ENCODE measurements at regions not wholly inside any gene's neighbourhood (a gene's known extent, or its start where the extent isn't known, plus 50 kb on each side); places are given as distances from the start of the nearest gene placed in this dataset.
"Not testable (repeated sequence)": the region's sequence is repeated elsewhere in the genome, so short reads cannot be mapped to it uniquely, and the experiment has no call there.

DNA sequence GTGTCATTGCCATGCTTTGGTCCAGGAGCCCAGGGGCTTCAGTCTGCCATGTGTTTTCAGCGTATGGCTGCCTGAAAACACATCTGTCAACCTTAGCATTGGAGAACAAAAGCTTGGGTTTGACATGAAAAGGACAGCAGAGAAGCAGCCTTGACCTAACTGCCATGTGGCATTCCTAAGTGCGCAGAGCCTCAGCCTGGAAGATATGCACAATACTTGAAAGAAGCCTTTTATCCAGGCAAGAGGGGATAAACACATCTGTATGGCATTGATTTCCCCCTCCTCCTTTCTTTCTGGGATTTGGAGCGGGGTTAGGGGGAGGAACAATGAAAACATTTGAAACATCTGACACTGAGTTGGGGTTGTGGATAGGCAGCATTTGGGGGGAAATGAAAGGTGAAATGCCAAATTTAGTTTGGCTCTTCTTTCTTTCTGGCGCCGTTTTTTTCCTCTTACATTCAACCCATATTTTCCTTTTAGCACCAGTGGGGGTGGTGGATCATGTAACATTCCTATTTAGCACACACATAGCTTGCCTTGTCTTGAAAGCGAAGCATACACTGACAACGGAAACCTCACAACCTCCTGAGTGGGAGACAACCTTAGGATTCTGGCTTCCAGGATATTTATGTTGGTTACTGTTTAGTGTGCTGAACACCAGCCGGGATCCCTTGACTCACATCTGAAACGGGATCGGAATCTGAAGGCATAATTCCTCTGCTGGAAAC lies 177.0 kb downstream of the C12orf75 start:
- no peak for TF ChIP-seq POLR2A (IDR thresholded peaks at IDR 0.05; ENCODE audit: low read length)
- no peak for TF ChIP-seq GATA1 (IDR thresholded peaks at IDR 0.05; ENCODE audit: low read depth, low read length)
- DNase-seq: no peak

DNA sequence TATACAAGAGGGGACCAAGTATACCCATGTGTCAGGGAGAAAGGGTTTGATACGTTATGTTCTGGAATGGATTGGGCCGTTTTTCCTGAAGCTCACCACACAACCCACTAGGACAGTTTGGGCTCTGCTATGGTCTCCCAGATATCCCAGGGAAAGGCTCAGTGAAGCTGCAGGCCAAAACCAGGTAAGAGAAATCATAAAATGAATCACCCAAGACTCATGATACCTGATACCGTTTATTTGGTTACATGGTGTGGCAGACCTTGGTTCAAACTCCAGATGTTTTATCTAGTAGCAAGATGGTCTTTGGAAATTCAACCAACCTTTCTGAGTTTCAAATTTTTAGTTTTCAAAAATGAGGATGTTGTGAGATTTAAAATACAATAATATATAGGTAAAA lies 177.6 kb downstream of the C12orf75 start:
- DNase-seq: no peak
- no peak for TF ChIP-seq POLR2A (IDR thresholded peaks at IDR 0.05; ENCODE audit: low read length)

DNA sequence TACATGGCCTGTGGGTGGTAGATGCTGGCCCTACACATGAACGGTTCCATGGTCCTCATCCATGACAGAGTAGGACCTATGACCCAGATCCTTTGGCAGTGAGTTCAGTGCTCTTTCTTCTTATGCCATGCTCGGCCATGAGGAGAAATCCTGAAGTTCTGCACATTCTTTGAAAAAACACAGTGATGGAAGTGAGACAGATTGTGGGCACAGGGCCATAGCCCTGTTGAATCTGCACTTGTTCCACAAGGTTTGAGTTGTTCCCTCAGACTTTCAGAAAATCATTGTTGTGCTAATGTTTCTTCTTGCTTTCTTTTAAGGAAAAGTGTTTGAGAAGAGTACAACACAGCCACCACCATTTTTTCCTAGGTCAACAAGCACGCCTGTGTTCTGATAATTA lies 180.0 kb downstream of the C12orf75 start:
- no peak for DNase-seq
- no peak for TF ChIP-seq POLR2A (IDR thresholded peaks at IDR 0.05; ENCODE audit: low read length)
- TF ChIP-seq GATA1 (IDR thresholded peaks at IDR 0.05; ENCODE audit: low read depth, low read length): no peak

DNA sequence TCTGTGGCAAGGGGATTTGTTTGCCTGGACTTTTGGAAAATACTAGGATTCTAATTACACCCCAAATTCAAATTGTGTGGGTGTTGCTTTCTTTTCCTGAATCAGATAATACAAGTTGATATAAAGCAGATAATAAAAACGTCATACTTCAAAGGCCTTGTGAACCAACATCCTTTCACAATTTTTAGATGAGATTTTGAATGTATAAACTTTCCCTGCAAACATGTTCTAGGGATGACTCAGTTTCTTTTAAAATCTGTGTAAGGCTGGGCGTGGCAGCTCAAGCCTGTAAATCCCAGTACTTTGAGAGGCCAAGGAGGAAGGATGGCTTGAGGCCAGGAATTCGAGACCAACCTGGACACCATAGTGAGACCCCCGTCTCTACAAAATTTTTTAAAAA lies 182.4 kb downstream of the C12orf75 start:
- not testable (repeated sequence) for DNase-seq

DNA sequence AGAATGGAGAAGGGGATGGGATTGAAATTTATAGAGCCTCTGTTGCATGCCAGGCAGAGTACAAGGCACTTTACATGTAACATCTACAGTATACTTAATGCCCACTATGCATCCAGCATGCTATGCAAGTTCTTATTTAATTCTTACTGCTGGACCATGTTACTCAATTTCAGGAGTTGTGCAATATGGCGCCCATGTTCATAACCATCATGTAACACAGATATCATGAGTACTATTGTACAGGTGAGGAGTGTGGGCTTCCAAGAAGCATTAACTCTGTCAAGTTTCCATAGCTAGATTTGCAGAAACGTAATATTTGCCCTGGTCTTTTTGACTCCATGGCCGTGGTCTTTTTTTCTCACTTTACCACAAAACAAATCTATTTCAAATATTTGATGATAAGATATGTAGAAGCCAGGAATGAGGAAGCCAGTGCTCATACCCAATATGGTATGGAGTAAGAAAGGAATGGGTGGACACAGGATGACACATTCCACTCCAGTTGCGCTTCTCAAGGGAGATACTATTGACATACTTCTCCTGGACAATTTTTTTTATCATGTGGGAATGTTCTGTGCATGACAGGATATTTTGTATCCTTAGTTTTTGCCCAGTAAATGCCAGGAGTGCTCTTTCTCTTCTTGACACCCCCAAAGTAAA lies 191.8 kb downstream of the C12orf75 start:
- TF ChIP-seq GATA1 (IDR thresholded peaks at IDR 0.05; ENCODE audit: low read depth, low read length) (no peak), POLR2A (IDR thresholded peaks at IDR 0.05; ENCODE audit: low read length) (no peak)
- no peak for DNase-seq

DNA sequence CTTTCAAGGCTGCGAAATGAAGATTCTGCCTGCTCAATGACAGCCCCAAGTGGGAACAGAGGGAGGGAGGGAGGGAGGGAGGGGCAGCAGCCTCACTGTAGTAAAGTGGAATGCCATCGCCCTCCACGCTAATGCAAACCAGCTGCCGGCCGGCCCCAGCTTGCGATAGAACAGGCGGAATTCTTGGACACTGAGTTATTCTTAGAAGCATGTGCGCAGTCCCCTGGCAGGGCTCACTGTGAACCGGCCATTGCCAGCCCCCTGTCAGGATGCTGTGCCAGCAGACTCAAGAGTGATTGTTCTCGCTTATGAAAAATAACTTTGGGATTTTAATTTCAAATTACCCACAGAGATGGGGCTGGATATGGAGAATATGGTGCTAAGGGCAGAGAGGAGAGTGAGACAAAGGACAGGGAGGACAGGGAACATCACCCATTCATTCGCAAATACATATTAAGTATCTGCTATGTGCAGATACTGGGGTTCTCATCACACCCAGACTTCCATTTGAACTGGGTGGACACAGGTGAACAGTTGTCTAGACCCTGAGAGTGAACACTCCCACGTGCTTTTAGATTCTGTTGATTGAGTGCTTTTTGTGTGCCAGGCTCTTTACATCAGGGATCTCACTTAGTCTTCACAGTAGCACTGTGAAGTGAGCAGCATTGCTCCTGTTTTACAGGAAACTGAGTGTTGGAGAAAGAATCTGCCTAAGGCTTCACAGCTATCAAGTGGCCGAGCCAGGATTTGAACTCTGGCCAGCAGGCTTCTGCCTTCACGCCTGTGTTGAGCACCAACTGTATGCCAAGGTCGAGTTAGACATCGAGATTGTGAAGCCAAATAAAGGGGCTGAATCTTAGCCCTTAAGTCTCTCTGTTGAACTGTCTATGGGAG lies 192.9 kb downstream of the C12orf75 start:
- DNase-seq: no peak
- TF ChIP-seq POLR2A (IDR thresholded peaks at IDR 0.05; ENCODE audit: low read length) (no peak), GATA1 (IDR thresholded peaks at IDR 0.05; ENCODE audit: low read depth, low read length) (no peak)

- DNase-seq: no peak
- no peak for TF ChIP-seq GATA1 (IDR thresholded peaks at IDR 0.05; ENCODE audit: low read depth, low read length)
- TF ChIP-seq POLR2A (IDR thresholded peaks at IDR 0.05; ENCODE audit: low read length): no peak
These were observed 194.5 kb downstream of the C12orf75 start for GRCh38 chr12:105524961-105525360.

DNA sequence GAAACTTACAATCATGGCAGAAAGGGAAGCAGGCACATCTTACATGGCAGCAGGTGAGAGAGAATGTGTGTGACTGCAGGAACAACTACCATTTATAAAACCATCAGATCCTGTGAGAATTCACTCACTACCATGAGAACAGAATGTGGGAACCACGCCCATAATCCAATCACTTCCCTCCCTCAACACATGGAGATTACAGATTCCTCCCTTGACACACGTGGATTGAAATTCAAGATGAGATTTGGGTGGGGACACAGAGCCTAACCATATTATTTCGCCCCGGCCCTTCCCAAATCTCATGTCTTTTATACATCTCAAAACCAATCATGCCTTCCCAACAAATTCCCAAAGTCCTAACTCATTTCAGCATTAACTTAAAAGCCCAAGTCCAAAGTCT lies 203.6 kb downstream of the C12orf75 start:
- TF ChIP-seq GATA1 (IDR thresholded peaks at IDR 0.05; ENCODE audit: low read depth, low read length) (no peak), POLR2A (IDR thresholded peaks at IDR 0.05; ENCODE audit: low read length) (no peak)
- no peak for DNase-seq

GRCh38 chr12:105535033-105535432 lies 204.5 kb downstream of the C12orf75 start:
- DNase-seq: not testable (repeated sequence)

- TF ChIP-seq POLR2A (IDR thresholded peaks at IDR 0.05; ENCODE audit: low read length): no peak
- no peak for TF ChIP-seq GATA1 (IDR thresholded peaks at IDR 0.05; ENCODE audit: low read depth, low read length)
- no peak for DNase-seq
These were observed 208.4 kb downstream of the C12orf75 start for GRCh38 chr12:105538880-105539279.

DNA sequence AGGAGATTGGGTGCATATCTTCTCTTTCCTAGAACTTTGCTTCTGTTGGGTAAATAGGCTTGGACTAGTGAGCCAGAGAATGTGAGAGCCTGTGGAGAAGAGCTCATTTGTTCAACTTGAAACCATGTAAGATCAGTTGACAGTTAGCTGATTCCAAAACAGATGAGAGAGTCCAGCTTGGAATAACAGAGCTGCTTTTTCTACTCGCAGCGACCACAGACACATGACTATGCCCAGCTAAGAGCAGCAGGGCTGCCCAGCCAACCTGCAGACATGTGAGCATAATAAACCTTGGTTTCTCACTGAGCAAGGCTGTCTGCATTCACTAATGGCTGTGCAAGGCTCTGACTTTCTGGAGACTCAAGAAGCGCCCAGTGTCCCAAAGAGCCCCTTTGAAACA lies 209.2 kb downstream of the C12orf75 start:
- DNase-seq: no peak
- TF ChIP-seq GATA1 (IDR thresholded peaks at IDR 0.05; ENCODE audit: low read depth, low read length) (no peak), POLR2A (IDR thresholded peaks at IDR 0.05; ENCODE audit: low read length) (no peak)

GRCh38 chr12:105547786-105548185 lies 217.3 kb downstream of the C12orf75 start:
- TF ChIP-seq GATA1 (IDR thresholded peaks at IDR 0.05; ENCODE audit: low read depth, low read length) (no peak), POLR2A (IDR thresholded peaks at IDR 0.05; ENCODE audit: low read length) (no peak)
- no peak for DNase-seq

- TF ChIP-seq GATA1 (IDR thresholded peaks at IDR 0.05; ENCODE audit: low read depth, low read length) (no peak), POLR2A (IDR thresholded peaks at IDR 0.05; ENCODE audit: low read length) (no peak)
- DNase-seq: no peak
These were observed 218.1 kb downstream of the C12orf75 start for GRCh38 chr12:105548626-105549025.

GRCh38 chr12:105552056-105552455 lies 221.6 kb downstream of the C12orf75 start:
- no peak for DNase-seq
- no peak for TF ChIP-seq POLR2A (IDR thresholded peaks at IDR 0.05; ENCODE audit: low read length)
- TF ChIP-seq GATA1 (IDR thresholded peaks at IDR 0.05; ENCODE audit: low read depth, low read length): no peak

Measured in erythroblast (primary cell).